GM18907 (cell line): ENCODE measurements at regions not wholly inside any gene's neighbourhood (a gene's known extent, or its start where the extent isn't known, plus 50 kb on each side); places are given as distances from the start of the nearest gene placed in this dataset.

Experiments used
- ATAC-seq: cut with Tn5 transposase; IDR thresholded peaks from one replicate; pipeline ENCODE4 v1.9.1; 2021; ENCODE audit warnings: mild to moderate bottlenecking, moderate library complexity; ENCODE audit not compliant: unreplicated experiment

GRCh38 chr3:143206955-143207337 is 87.4 kb downstream of the CHST2 start:
- no peak for ATAC-seq

- peak; percentile 88 for ATAC-seq
These were observed 87.9 kb downstream of the CHST2 start for GRCh38 chr3:143207338-143207961.

GRCh38 chr3:143208976-143209714 is 89.6 kb downstream of the CHST2 start:
- ATAC-seq, result no peak

GRCh38 chr3:143209715-143210059 is 90.1 kb downstream of the CHST2 start:
- ATAC-seq, result no peak

GRCh38 chr3:143210141-143210540 is 90.6 kb downstream of the CHST2 start:
- no peak for ATAC-seq

DNA sequence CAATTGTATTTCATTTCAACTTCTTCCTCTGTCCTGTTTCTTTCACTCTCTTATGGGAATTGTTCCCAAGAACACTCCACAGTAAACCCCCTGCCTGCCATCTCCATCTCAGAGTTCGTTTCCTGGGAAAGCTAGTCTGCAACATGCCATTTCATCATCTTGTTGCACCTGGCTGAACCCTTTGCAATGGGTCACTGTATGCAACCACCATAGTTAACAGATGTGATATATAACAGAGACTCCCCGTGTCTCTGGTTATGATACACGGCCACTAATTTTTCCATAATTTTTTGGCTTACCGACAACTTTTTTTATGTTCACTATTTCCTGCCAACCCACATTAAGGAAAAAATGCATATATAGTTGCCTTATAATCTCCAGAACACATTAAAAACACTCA is 95.5 kb downstream of the CHST2 start:
- no peak for ATAC-seq
